HG03442 (cell line): ENCODE measurements at regions not wholly inside any gene's neighbourhood (a gene's known extent, or its start where the extent isn't known, plus 50 kb on each side); places are given as distances from the start of the nearest gene placed in this dataset.

ENCODE experiments used
- ATAC-seq: cut with Tn5 transposase; IDR thresholded peaks from one replicate; pipeline ENCODE4 v1.9.1; 2021; ENCODE audit warnings: mild to moderate bottlenecking, moderate library complexity; ENCODE audit not compliant: unreplicated experiment

DNA sequence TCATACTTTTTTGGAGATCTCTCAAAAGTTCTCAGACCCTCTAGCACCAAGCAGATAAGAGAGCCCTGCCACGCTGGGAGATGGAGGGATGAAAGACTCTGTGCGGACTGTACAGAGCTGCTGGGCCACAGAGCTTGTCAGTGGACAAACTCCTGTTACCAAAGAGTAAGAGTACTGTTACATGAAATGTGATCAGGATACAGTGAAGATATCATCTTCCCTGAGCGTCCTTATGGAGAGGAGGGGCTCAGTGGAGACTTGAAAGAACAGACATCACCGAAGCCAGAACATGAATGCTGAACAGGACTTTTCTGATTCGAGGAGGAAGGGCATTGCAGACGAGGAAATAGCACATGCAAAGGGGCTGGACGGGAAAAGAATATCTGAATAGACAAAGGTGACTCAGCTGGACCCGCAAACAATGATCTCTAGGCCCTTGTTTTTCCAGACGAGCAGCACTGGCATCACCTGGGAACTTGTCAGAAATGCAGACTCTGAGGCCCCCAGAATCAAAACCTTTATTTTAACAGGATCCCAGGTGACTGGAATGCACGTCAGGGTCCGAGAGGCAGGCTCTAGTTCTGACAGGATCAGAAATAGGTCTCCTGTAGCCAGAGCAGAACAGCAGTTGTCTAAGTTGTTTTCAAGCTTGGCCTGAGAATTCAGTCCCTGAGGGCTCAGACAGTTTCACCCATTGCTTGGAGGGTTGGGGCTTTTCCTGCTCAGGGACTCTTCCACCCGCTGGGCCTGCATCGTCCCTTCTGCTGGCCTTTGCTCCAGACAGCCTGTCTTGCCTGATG is 277.9 kb downstream of the RPLP1 start:
- ATAC-seq: no peak

DNA sequence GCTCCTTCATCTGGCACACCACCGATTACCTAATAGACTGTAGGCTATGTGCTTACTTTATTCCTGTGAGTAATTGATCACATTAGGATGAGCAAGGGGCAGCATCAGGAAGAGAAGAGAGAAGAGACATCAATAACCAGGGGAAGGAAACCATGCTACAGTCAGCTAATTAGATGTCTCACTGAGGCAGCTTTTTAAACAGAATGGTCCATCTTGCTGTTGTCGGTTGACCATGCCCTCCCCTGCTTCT is 278.4 kb downstream of the RPLP1 start:
- ATAC-seq: no peak

DNA sequence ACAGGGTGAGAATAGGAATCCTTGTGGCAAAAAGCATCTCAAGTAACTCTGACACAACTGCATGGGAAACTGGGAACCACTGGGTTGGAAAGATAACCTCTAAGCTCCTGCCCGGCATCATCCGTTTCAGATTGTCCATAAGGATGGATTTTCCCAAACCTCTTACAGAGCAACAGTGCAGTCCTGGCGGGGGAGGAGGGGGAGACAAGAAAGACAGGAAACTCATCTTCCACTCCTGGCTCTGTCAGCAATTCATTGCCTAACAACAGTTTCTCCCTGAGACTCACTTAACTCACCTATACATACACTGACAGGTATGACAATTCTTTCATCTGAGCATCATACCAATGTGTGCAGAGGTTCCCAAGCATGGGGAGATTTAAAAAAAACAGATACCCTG is 279.0 kb downstream of the RPLP1 start:
- no peak for ATAC-seq

DNA sequence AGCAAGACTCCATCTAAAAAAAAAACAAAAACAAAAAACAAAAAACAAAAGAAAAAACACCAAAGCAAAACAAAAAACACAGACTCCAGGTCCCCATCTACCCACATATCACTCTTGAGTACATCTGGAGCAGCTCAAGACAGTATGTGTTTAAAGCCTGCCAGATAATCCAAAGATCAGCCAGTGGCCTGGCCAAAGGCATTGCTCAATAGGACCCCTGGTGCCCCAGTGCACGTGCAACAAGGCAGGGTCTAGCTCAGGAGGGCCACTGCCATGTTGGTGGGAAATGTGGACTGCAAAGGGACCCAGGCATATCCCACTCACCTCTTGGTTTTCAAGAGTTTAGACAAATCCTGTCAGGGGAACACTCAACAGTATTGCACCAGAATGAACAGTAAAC is 279.5 kb downstream of the RPLP1 start:
- ATAC-seq: no peak

DNA sequence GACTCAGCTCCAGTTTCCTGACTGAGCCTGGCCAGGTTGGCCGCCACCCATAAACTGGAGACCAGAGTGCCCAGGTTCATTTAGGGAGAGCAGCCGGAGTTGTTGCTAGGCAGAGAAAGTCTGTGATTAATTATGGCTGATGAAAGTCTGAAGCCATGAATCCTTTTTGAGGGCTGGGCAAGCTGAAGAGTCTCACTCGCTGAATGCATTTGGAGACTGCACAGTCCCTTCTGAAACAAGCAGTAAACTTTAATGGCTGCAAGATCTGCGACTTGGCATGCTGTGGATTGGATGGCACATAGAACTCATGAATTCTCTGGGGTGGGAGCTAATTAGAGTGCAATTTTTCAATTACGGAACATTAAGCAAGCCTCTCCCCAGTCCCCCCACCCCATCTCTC is 282.1 kb downstream of the RPLP1 start:
- no peak for ATAC-seq

DNA sequence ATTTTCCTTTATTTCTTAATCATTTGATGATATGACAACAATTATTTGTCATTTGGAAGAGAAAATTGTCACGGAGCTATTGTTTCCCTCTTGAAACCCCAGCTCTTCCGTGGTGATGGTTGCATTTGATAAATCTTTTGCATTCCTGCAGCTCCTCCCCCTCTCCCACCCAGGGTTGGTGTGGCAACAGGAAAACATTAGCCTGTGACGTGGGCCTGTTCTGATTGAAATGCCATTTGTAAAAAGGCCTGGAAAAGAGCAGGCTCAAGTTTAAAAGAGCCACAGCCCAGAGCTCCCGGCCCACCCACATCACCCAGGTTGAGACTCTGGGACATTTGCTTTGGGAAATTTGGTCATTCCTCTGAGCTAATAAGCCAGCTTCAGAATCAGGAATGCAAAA is 282.5 kb downstream of the RPLP1 start:
- ATAC-seq: no peak

DNA sequence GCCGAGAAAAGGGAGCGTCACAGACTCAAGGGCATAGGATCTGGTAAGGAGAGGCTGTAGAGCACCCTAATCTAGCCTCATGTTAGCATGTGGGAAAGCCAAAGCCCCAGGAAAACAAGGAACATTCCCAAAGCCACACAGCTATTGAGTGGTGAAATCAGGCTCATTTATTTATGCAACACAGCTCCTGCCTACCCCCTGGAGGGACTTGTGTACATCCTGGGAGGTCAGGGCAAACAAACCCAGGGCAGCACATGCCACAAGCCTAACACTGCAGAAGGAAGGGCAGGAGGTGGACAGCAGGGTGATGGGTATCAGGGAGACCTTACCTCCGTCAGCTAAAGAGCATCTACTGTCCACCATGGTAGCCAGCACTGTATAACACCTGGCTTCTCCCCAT is 283.5 kb downstream of the RPLP1 start:
- no peak for ATAC-seq

DNA sequence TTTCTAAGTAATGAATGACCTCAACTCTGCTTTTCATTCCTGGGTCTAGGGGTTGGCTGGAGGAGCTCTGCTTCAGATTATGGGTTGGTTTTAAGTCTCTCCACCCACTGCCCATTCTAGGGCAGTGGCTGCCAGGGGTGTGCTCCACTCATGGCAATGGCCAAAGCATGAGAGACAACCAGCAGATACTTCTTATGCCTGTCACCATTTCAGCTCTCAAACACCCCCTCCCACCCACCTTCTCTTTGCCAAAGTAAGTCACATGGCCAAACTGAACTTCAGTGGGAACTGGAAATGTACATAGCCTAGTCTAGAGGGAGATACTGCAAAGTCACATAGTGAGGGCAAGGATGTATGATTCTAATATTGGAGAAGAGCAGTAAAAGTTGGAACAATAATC is 285.3 kb downstream of the RPLP1 start:
- no peak for ATAC-seq

DNA sequence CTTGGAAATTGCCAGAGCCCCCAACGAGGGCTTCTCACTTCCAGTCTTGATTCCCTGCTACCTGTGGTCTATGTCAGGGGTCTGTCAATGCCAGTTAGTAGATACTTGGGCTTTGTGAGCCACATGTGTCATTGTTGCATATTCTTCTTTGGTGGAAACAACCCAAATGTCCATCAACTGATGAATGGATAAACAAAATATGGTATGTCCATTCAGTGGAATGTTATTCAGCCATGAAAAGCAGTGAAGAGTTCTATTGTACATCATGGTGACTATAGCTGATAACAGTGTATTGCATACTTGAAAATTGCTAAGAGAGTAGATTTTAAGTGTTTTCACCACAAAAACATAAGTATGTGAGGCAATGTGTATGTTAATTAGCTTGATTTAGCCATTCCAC is 288.1 kb downstream of the RPLP1 start:
- no peak for ATAC-seq

DNA sequence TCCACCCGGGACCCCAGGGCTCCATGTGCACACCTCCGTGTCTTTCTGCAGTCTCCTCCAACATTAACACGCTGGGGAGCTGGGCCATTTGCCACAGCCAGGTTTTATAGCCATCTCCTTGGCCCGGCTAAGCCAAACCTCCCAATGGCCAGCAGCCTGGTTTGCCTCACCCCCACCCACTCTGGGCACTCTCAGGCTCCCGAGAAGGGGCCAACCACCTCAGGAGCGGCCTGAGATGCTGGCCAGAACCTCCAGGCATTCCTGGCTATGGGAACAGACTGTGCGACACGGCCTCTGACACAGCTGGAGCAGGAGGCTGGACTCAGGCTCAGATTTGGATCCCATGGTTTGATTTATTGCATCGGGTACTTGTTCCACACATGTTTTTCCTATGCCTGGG is 289.7 kb downstream of the RPLP1 start:
- no peak for ATAC-seq

DNA sequence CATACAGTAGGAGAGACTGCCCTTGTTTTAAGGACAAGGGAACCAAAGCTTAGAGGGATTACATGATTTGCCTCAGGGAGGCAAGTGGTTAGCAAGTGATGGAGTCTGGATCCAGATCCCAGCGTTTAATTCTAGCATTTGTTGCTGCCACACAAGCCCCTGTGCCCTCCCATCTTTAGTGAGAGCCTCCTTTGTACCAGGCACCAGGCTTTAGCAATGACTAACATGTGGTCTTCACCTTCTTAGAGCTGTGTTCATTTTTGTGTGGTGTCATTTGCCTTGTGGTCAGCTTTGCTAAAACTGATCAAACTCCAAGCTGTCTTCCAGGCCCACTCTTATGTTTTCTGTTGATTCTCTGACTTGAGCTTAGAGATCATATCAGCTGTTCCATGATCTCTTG is 290.5 kb downstream of the RPLP1 start:
- no peak for ATAC-seq

DNA sequence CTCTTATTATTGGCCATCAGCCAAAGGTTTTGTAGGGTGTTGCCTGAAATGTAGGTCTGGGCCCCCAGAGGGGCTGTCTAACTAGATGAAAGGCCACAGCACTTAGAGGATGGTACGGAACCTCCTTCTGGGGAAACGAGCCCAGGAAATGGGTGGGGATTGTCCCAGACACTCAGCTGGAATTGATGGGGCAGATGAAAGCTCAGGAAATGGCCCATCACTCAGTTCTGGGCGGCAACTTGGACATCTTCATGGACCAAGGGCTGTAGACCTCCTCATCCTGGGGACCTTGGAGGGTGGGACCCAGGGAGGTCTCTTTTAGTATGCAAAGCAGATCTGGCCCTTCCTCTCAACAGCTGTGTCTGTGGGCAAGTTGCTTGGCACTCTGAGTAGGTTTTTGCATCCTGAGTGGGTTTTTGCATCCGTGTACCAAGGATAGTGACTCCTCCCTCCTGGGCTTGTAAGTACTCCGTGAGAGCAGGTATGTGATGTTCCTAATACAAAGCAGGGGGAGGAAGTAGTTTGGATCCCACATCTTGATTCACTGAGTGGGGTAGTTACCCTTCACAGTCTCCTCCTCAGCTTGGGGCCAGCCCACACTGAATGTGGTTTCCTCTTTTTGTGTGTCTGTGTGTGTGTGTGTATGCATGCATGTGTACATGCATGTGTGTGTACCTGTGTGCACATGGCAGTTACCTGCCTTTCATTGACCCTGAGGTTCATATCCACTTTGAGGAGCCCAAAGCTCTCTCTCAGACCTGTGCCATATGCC is 292.0 kb downstream of the RPLP1 start:
- ATAC-seq: no peak

DNA sequence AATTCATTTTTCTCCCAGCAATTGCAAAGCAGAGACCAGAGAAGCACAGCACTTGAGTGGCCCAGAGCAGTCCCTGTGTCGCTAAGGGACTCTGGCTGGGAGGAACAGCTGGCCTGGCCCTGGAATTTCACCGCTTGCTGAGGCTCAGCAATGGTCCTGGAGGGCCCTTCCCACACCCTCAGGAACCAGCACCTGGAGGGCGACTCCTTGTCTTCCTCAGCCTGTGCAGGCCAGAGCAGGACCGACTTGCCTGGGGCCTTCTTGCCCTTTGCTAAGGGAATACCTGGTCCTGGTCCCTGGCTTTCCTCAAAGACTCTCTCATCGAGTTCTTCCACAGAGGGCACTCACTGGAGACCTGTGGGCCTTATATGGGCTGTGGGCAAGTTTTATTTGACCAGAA is 294.6 kb downstream of the RPLP1 start:
- no peak for ATAC-seq

DNA sequence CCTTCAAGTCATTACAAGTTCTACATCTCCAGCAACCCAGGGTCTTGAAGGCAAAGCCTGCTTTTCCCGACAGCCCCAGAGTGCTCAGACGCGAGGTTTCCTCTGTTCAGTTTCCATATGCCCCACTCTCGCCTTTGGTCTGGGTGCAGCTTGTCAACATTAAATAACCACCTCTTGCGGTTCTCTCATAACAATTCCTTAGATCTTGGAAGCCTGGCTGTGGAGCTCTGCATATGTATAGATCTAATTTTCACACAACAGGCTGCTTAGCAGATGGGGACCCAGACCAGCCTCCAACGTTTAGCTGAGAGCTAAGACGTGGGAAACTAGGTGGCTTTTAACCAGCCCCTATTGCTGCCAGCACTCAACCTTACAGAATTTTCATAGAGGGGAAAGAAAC is 295.5 kb downstream of the RPLP1 start:
- ATAC-seq: no peak

DNA sequence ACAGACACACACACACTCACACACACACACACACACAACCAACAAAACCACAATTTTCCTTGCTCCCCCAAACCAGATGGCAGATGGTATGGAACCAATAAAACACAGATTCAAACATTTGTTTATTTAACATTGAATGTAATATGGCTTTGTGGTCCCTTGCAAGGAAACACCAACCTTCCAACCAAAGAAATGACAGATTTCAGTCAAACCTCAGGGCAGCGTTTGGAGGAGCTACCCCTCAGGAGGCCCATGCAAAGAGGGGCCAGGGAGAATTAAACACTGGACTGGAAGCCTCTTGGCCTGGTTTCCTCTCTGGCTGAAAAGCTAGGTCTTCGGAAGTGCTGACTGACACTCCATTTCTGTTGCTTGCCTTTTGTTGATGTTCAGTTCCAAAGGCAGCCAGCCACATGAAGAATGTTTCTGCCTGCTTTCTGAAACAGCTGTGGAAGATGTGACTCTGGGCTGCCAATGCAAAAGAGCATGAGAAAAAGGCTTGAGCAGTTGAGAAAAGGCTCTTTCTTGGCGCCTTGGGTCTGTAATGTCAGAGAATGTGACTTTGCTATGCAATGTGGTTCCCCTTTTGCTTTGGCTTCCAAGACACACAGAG is 296.1 kb downstream of the RPLP1 start:
- ATAC-seq: no peak

DNA sequence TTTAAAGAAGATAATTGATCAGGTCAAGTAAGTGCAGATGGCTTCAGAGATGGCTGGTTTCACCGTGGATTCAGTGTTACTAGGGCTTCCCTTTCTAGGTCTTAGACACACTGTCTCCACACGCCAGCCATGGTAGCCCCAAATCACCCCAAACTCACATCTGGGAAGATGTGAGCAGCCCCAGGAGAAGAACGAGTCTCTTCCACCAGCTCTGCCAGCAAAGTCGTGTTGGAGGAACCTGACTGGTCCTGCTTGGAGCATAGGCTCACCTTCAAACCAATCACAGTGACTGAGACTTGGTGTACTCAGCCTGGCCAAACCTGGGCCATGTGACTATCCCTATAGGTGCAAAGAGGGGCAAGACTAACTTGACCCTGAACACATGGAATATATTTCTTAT is 296.7 kb downstream of the RPLP1 start:
- no peak for ATAC-seq

DNA sequence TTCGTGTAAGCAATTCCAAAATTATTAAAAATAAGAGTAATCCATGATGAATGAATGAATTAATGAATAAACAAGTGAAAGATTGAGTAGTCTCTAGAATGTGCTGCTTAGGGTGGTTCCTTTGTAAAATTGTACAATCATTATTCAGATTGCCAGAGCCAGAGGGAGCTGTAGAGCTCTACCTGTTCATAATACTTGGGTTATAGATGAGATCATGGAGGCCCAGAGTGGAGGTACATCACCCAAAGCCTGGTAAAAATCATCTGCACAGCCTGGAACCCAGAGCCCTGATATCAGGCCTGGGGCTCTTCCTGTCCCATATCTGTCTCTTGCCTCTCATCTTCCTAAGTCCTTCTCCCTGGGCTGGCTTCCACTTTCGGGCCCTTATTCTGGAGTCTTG is 297.2 kb downstream of the RPLP1 start:
- ATAC-seq: no peak

DNA sequence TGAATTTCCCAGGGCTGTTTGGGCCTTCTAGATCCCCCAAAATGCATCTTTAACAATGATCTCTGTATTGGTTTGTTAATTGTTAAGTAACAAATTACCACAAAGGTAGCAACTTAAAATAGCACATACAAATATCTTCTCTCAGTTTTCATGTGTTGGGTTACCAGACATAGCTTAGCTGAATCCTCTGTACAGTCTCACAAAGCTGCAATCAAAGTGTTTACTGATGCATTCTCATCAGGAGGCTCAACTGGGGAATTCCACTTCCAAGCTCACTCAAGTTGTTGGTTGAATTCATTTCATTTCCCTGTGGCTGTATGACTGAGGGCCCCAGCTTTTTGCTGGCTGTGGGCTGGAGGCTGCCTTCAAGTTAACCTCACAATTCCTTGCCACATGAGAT is 297.6 kb downstream of the RPLP1 start:
- no peak for ATAC-seq

DNA sequence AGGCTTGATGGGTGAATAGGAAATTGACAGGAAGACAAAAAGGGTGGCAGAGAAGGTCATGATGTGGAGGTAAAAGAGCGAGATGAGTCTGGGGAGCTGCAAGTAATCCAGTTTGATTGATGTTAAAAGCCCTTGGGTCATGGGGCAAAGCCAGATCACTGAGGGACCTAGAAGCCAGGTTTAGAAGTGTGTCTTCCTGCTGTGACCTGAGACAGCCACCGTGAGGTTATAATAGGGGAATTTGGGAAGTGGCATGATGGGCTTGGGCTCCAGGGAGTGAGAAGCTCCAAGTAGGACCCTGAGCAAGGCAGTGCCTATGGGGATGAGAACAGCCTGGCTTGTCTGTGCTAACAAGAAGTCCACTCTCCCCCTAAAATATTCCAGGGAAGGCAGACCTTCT is 298.5 kb downstream of the RPLP1 start:
- ATAC-seq: no peak

DNA sequence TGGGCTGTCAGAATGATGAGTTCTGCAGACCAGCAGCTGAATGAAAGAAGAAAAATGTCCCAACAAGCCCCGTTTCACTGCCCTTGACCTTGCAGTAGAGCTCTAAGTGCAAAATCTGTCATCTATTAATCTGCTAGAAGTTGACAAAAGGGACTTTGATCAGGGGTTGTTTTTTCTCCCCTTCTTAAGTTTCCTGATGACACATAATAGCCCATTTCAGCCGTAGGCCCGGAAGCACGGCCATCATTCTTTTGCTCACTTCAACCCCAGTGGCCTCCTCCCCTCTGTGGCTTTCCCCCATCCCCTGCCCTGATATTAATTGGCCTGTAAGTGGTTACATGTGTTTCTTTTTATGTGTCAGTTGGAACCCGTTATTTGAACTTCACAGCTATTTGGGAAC is 298.9 kb downstream of the RPLP1 start:
- no peak for ATAC-seq

DNA sequence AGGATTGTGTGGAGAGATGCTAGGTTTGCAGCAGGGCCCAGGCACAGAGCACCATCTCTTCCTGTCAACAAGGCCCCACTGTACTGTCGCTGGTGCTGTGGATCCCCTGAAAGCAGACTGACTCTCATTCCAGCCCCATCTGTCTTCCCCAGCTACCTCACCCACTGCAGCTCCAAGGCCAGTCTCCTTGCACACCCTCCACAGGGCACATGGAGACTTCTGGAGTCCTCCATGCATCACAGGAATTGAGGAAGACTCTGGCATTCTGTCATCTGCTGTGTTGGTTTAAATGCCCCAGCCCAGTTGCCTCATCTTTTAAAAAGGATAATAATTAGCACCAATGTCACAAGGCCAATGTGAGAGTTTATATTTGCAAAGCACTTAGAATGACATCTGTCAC is 301.2 kb downstream of the RPLP1 start:
- ATAC-seq: no peak

DNA sequence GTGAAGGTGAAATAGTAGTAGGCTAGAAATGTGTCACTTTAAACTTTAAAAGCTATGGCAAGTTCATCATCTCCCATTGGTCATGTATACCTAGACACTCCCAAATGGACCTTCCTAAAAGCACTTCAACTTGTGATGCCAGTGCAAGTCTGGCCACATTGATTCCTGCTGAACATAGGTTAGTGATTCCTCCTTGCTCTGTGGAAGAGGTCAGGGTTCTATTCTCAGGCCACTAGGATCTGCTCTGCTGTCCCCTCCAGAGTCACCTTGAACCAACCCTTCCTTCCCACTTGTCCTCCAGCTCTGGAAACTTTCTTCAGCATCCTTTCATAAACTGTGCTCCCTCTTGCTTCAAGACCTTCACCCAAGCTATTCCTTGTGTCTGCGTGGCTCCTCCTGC is 301.7 kb downstream of the RPLP1 start:
- no peak for ATAC-seq
